ENCODE measurements at regions not wholly inside any gene's neighbourhood (a gene's known extent, or its start where the extent isn't known, plus 50 kb on each side); places are given as distances from the start of the nearest gene placed in this dataset.

DNA sequence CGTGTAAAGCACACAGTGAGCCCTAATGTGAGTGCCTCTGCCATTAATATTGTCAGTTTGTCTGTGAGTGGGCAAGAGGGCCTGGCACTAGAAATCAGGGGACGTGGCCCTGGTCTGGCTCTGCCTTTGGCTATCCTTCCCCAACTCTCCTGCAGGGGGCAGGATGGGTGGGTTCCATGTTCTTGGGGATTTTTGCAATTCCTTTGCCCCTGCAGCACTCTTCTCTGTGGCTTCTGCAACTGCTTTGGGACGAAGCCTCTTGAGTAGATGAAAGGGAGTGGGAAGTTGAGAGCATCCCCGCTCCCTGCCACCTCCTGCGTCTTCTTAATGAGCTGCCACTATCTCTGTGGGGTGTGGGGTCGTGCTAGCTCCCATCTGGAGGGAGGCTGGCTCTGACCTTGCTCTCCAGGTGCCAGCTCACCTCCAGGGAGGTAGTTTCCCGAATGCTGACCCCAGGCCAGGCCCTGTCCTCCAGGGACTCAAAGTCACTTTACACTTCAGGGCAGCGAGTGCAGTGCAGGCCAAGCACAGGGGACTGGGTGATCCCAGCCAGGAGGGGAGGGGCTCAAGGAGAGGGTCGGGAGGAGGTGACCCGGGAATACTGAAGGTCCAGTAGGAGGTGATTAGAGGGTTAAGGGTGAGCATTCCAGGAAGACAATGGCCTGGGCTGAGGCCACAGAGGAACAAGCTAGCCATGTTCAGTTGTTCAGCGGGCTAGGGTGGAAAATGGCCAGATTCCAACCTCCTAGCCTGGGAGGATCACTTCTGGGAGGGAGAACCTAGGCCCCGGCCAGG lies 121.0 kb upstream of the NLRP1 start:
- no peaks in the 10 kb centered on the region for H3K4me1 ChIP-seq (ENCODE audit: control insufficient read depth, insufficient read depth, low read length, poor library complexity, severe bottlenecking)
- H3K9me3 ChIP-seq (ENCODE audit: control insufficient read depth, low read length): no peaks in the 10 kb centered on the region
- H3K36me3 ChIP-seq (ENCODE audit: control insufficient read depth, insufficient read depth, low read length): no peaks in the 10 kb centered on the region
- DNase-seq: no peak
- no peak overlapping the region for H3K27ac ChIP-seq (ENCODE audit: insufficient read depth, low read length, poor library complexity, severe bottlenecking)
- no peaks in the 10 kb centered on the region for H3K27me3 ChIP-seq (replicated peaks; ENCODE audit: control insufficient read depth, insufficient read depth, low read length, poor library complexity, severe bottlenecking)
- H3K4me3 ChIP-seq (ENCODE audit: insufficient read depth, low read depth, low read length, poor library complexity, severe bottlenecking): no peak overlapping the region

DNA sequence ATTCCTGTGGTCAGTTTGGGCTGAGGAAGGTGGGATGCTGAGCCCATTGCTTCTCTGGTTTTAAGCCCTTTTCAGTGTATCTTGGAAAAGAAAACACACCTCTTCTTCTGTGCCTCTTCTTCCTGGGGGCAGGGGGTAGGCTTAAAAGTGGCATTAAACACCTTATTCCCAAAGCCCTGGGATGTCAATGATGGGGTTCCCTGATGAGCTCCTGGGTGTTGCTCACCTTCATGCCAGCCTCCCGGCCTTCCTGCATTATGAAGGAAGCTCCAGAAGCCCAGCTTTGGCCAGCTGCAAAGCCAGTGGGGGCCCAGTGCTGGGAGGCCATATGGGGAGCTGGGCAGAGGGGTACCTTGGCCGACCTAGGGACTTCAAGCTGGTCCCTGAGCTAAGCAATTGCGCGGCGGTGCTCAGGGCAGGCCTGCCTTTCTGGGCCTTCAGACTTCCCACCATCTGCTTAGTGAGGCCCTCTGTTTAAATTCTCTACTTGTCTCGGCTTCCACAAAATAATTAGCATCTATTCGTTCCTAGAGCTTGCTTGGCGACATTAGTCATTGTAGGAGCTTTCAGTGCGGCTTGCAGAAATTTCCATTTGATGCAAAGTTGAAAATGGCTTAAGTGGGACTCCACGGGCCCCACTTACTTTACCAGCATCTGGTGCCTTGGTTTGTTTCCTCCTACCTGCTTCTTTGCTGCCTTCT lies 121.7 kb upstream of the NLRP1 start:
- no peak overlapping the region for H3K4me3 ChIP-seq (ENCODE audit: insufficient read depth, low read depth, low read length, poor library complexity, severe bottlenecking)
- DNase-seq: no peak
- H3K9me3 ChIP-seq (ENCODE audit: control insufficient read depth, low read length): no peaks in the 10 kb centered on the region
- H3K36me3 ChIP-seq (ENCODE audit: control insufficient read depth, insufficient read depth, low read length): no peaks in the 10 kb centered on the region
- no peaks in the 10 kb centered on the region for H3K27me3 ChIP-seq (replicated peaks; ENCODE audit: control insufficient read depth, insufficient read depth, low read length, poor library complexity, severe bottlenecking)
- H3K4me1 ChIP-seq (ENCODE audit: control insufficient read depth, insufficient read depth, low read length, poor library complexity, severe bottlenecking): no peaks in the 10 kb centered on the region
- no peak overlapping the region for H3K27ac ChIP-seq (ENCODE audit: insufficient read depth, low read length, poor library complexity, severe bottlenecking)

DNA sequence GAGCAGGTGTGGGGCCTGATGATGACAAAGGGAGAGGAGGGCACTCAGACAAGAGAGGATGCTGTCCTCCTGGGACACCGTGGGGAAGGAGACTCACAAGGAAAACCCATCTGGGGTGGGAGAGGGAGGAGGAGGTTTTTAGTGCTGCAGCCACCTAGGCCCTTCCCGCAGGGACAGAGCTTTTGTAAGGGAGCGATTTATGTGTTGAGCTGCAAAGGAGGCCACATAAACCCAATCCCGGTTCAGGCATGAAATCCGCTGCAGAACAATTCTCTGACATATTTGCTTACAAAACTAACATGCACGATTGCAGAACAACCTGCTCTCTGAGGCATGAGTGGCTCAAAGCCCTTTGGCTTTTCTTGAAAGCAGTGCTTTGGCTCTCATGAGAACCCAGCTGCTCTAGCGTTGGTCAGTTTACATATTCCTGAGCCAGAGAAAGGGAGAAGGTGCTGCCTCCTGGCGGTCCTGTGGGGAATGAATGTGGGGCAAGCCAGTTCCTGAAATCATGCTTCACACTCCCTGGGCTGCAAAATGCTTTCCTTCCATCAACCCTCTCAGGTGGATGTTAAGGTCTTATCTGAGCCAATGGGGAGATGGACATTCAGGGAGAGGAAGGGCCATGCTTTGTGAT lies 122.4 kb upstream of the NLRP1 start:
- Histone ChIP-seq H3K4me3 (ENCODE audit: insufficient read depth, low read depth, low read length, poor library complexity, severe bottlenecking) (no peak overlapping the region), H3K36me3 (ENCODE audit: control insufficient read depth, insufficient read depth, low read length) (no peaks in the 10 kb centered on the region), H3K4me1 (ENCODE audit: control insufficient read depth, insufficient read depth, low read length, poor library complexity, severe bottlenecking) (no peaks in the 10 kb centered on the region), H3K9me3 (ENCODE audit: control insufficient read depth, low read length) (no peaks in the 10 kb centered on the region), H3K27ac (ENCODE audit: insufficient read depth, low read length, poor library complexity, severe bottlenecking) (no peak overlapping the region), H3K27me3 (replicated peaks; ENCODE audit: control insufficient read depth, insufficient read depth, low read length, poor library complexity, severe bottlenecking) (no peaks in the 10 kb centered on the region)
- DNase-seq: peak; percentile 26 to 43 (median 27)

DNA sequence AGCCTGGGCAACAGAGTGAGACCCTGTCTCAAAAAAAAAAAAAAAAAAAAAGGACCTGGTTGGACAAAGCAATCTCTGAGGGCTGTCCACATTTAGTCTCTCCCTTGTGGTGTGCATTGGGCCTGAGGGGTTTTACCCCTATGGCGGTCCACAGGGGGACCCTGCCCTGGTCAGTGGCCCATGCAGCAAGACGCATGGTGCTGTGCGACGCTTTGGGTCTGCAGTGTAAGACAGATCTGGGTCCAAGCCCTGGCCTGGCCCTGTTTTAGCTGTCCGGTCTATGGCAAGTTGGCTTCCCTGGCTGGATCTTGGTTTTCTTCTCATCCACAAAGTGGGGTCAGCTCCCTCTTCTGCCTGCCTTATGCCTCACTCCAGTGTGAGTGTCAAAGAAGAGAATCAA lies 123.2 kb upstream of the NLRP1 start:
- Histone ChIP-seq H3K27me3 (replicated peaks; ENCODE audit: control insufficient read depth, insufficient read depth, low read length, poor library complexity, severe bottlenecking) (no peaks in the 10 kb centered on the region), H3K4me1 (ENCODE audit: control insufficient read depth, insufficient read depth, low read length, poor library complexity, severe bottlenecking) (no peaks in the 10 kb centered on the region), H3K36me3 (ENCODE audit: control insufficient read depth, insufficient read depth, low read length) (no peaks in the 10 kb centered on the region), H3K9me3 (ENCODE audit: control insufficient read depth, low read length) (no peaks in the 10 kb centered on the region), H3K27ac (ENCODE audit: insufficient read depth, low read length, poor library complexity, severe bottlenecking) (no peak overlapping the region), H3K4me3 (ENCODE audit: insufficient read depth, low read depth, low read length, poor library complexity, severe bottlenecking) (no peak overlapping the region)
- DNase-seq: no peak

DNA sequence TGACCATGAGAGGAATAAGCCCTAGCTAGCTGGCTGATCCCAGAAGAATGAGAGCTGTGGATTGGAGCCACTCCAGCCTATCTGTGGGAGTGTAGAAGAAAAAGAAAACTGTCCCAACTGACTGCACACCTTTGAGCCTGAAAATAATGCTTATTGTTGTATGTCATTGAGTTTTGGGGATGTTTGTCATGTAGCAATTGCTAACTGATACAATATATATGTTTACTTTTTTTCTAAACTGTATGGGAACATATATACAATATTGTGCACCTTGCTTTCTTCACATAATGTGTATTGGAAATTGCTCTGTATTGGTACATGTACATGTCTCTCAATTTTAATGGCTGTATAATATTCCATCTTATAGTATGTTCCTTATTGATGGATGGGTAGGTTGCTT lies 124.0 kb upstream of the NLRP1 start:
- Histone ChIP-seq H3K9me3 (ENCODE audit: control insufficient read depth, low read length) (no peaks in the 10 kb centered on the region), H3K4me1 (ENCODE audit: control insufficient read depth, insufficient read depth, low read length, poor library complexity, severe bottlenecking) (no peaks in the 10 kb centered on the region), H3K27ac (ENCODE audit: insufficient read depth, low read length, poor library complexity, severe bottlenecking) (no peak overlapping the region), H3K36me3 (ENCODE audit: control insufficient read depth, insufficient read depth, low read length) (no peaks in the 10 kb centered on the region), H3K27me3 (replicated peaks; ENCODE audit: control insufficient read depth, insufficient read depth, low read length, poor library complexity, severe bottlenecking) (no peaks in the 10 kb centered on the region), H3K4me3 (ENCODE audit: insufficient read depth, low read depth, low read length, poor library complexity, severe bottlenecking) (no peak overlapping the region)
- DNase-seq: no peak

DNA sequence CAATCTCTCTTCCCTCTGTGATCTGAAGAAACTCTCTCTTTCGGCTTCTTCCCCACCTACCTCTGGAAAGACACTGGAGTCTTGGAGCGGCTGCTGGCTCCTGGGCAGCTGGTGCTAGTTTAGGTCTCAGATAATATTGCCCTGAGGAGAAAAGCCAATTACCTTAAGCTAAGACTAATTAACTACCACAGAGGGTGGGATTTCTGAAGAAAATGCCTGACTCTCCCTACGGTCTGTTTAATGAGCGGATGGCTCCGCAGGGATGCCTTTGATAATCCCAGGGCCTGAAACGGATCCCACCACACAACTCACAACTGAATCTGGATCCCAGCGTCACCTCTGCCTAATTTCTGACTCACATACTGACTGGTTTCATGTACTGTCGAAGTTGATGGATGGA lies 127.0 kb upstream of the NLRP1 start:
- DNase-seq: no peak
- no peak overlapping the region for H3K27ac ChIP-seq (ENCODE audit: insufficient read depth, low read length, poor library complexity, severe bottlenecking)
- no peak overlapping the region for H3K4me3 ChIP-seq (ENCODE audit: insufficient read depth, low read depth, low read length, poor library complexity, severe bottlenecking)
- no peaks in the 10 kb centered on the region for H3K9me3 ChIP-seq (ENCODE audit: control insufficient read depth, low read length)
- no peaks in the 10 kb centered on the region for H3K4me1 ChIP-seq (ENCODE audit: control insufficient read depth, insufficient read depth, low read length, poor library complexity, severe bottlenecking)
- peaks cover 3% of the 10 kb centered on the region for H3K27me3 ChIP-seq (replicated peaks; ENCODE audit: control insufficient read depth, insufficient read depth, low read length, poor library complexity, severe bottlenecking)
- no peaks in the 10 kb centered on the region for H3K36me3 ChIP-seq (ENCODE audit: control insufficient read depth, insufficient read depth, low read length)

DNA sequence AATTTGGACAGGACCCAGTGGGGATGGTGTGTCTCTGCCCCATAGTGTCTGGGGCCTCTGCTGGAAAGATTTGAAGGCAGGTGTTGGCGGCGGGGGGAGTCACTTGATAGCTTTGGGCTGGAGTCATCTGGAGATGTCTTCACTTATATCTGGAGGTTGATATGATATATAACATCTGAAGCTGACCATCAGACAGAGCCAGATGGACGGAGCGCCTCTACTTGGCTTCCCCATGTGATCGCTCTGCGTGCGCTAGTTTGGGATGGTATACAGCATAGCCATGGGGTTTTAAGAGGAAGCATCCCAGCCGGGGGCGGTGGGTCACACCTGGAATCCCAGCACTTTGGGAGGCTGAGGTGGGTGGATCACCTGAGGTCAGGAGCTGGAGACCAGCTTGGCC lies 130.7 kb upstream of the NLRP1 start:
- Histone ChIP-seq H3K27ac (ENCODE audit: insufficient read depth, low read length, poor library complexity, severe bottlenecking) (no peak overlapping the region), H3K4me3 (ENCODE audit: insufficient read depth, low read depth, low read length, poor library complexity, severe bottlenecking) (no peak overlapping the region), H3K27me3 (replicated peaks; ENCODE audit: control insufficient read depth, insufficient read depth, low read length, poor library complexity, severe bottlenecking) (peaks cover 3% of the 10 kb centered on the region), H3K36me3 (ENCODE audit: control insufficient read depth, insufficient read depth, low read length) (no peaks in the 10 kb centered on the region), H3K4me1 (ENCODE audit: control insufficient read depth, insufficient read depth, low read length, poor library complexity, severe bottlenecking) (no peaks in the 10 kb centered on the region), H3K9me3 (ENCODE audit: control insufficient read depth, low read length) (no peaks in the 10 kb centered on the region)
- no peak for DNase-seq

DNA sequence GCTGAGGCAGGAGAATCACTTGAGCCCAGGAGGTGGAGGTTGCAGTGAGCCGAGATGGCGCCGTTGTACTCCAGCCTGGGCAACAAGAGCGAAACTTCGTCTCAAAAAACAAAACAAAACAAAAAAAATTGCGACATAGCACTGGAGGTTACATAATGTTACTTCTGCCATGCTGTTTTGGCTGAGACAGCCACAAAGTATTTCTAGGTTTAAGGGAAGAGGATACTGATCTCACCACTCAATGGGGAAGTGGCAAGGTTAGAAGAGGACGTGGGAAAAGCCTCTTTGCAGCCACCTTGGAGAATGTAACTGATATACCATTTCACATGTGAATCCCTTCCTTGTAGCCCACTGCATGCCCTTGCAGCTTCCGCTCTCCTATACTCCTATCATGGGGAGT lies 131.2 kb upstream of the NLRP1 start:
- no peaks in the 10 kb centered on the region for H3K36me3 ChIP-seq (ENCODE audit: control insufficient read depth, insufficient read depth, low read length)
- DNase-seq: no peak
- H3K27me3 ChIP-seq (replicated peaks; ENCODE audit: control insufficient read depth, insufficient read depth, low read length, poor library complexity, severe bottlenecking): peaks cover 3% of the 10 kb centered on the region
- no peak overlapping the region for H3K27ac ChIP-seq (ENCODE audit: insufficient read depth, low read length, poor library complexity, severe bottlenecking)
- no peaks in the 10 kb centered on the region for H3K4me1 ChIP-seq (ENCODE audit: control insufficient read depth, insufficient read depth, low read length, poor library complexity, severe bottlenecking)
- H3K4me3 ChIP-seq (ENCODE audit: insufficient read depth, low read depth, low read length, poor library complexity, severe bottlenecking): no peak overlapping the region
- no peaks in the 10 kb centered on the region for H3K9me3 ChIP-seq (ENCODE audit: control insufficient read depth, low read length)

DNA sequence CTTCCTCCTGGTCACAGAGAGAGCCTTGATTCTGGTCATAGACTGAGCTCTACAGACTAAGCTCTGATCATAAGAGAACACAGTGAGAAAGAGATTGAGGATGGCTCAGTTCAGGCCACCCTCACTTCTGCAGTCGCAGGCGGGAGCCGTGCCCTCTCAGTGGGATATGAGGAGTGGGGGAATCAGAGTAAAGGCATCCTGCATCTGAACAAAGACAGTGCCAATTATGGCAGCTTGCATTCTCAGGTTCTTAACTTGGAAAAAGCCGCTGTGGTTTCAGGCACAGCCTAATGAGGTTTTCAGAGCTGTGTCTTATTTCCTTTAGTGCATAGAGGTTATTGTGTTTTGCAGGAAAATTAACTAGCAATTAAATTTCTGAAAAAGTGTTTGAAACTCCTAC lies 134.4 kb upstream of the NLRP1 start:
- H3K4me3 ChIP-seq (ENCODE audit: insufficient read depth, low read depth, low read length, poor library complexity, severe bottlenecking): no peak overlapping the region
- peaks cover 3% of the 10 kb centered on the region for H3K27me3 ChIP-seq (replicated peaks; ENCODE audit: control insufficient read depth, insufficient read depth, low read length, poor library complexity, severe bottlenecking)
- no peak for DNase-seq
- no peak overlapping the region for H3K27ac ChIP-seq (ENCODE audit: insufficient read depth, low read length, poor library complexity, severe bottlenecking)
- no peaks in the 10 kb centered on the region for H3K36me3 ChIP-seq (ENCODE audit: control insufficient read depth, insufficient read depth, low read length)
- H3K4me1 ChIP-seq (ENCODE audit: control insufficient read depth, insufficient read depth, low read length, poor library complexity, severe bottlenecking): no peaks in the 10 kb centered on the region
- no peaks in the 10 kb centered on the region for H3K9me3 ChIP-seq (ENCODE audit: control insufficient read depth, low read length)

DNA sequence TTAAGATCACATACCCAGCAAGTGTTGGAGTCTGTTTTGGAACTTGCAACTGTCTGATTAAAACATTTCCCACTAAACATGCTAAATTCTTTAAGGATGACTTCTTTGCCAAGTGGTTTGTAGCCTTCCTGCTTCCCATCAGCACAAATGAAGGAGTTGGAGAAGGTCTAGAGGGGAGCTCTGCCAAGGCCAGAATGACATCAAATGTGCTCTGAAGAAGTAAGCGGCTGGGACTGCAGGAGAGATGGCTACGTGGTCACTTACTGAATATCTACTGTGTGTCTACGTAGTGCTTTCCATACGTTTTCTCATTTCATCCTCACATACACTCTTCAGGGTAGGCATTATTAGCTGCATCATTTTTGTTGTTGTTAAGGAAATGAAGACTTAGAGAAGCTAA lies 135.7 kb upstream of the NLRP1 start:
- Histone ChIP-seq H3K9me3 (ENCODE audit: control insufficient read depth, low read length) (no peaks in the 10 kb centered on the region), H3K27ac (ENCODE audit: insufficient read depth, low read length, poor library complexity, severe bottlenecking) (no peak overlapping the region), H3K4me3 (ENCODE audit: insufficient read depth, low read depth, low read length, poor library complexity, severe bottlenecking) (no peak overlapping the region), H3K36me3 (ENCODE audit: control insufficient read depth, insufficient read depth, low read length) (no peaks in the 10 kb centered on the region), H3K27me3 (replicated peaks; ENCODE audit: control insufficient read depth, insufficient read depth, low read length, poor library complexity, severe bottlenecking) (no peaks in the 10 kb centered on the region), H3K4me1 (ENCODE audit: control insufficient read depth, insufficient read depth, low read length, poor library complexity, severe bottlenecking) (no peaks in the 10 kb centered on the region)
- DNase-seq: no peak
